Fibroblast of villous mesenchyme (primary cell): ENCODE measurements at regions not wholly inside any gene's neighbourhood (a gene's known extent, or its start where the extent isn't known, plus 50 kb on each side); places are given as distances from the start of the nearest gene placed in this dataset.

Experiments used
- DNase-seq: peaks from one replicate; pipeline ENCODE4 v3.0.0-alpha.2; 2010; ENCODE audit warnings: low read depth
- H3K4me3 ChIP-seq: 2 replicates; pipeline ENCODE4 v1.5.1; 2011; ENCODE audit warnings: low read depth, mild to moderate bottlenecking, low read length
- CTCF ChIP-seq: IDR thresholded peaks from 2 replicates; pipeline ENCODE4 v1.5.1; 2012; ENCODE audit warnings: low read depth, mild to moderate bottlenecking, low read length; ENCODE audit not compliant: insufficient read depth

- no peak for DNase-seq
- TF ChIP-seq CTCF: no peak
- H3K4me3 ChIP-seq: no peak overlapping the region
Observed at GRCh38 chr9:89937051-89937450, 332.2 kb downstream of the GADD45G start.

- no peak for DNase-seq
- no peak for TF ChIP-seq CTCF
- no peak overlapping the region for H3K4me3 ChIP-seq
Observed at GRCh38 chr9:89939181-89939580, 334.4 kb downstream of the GADD45G start.

- no peak overlapping the region for H3K4me3 ChIP-seq
- no peak for TF ChIP-seq CTCF
- DNase-seq: no peak
Observed at GRCh38 chr9:89939626-89940292, 334.9 kb downstream of the GADD45G start.

GRCh38 chr9:89940625-89941024 is 335.8 kb downstream of the GADD45G start:
- TF ChIP-seq CTCF: no peak
- H3K4me3 ChIP-seq: no peak overlapping the region
- DNase-seq: no peak

GRCh38 chr9:89941875-89942274 is 337.1 kb downstream of the GADD45G start:
- DNase-seq: peak; percentile 94
- no peak overlapping the region for H3K4me3 ChIP-seq
- TF ChIP-seq CTCF: no peak

GRCh38 chr9:89942643-89943042 is 337.8 kb downstream of the GADD45G start:
- no peak for TF ChIP-seq CTCF
- DNase-seq: no peak
- no peak overlapping the region for H3K4me3 ChIP-seq

- no peak for DNase-seq
- TF ChIP-seq CTCF: no peak
- no peak overlapping the region for H3K4me3 ChIP-seq
Observed at GRCh38 chr9:89943309-89943708, 338.5 kb downstream of the GADD45G start.
